ENCODE measurements at regions not wholly inside any gene's neighbourhood (a gene's known extent, or its start where the extent isn't known, plus 50 kb on each side); places are given as distances from the start of the nearest gene placed in this dataset.

- peak; percentile 24 for DNase-seq (ENCODE audit: low read depth)
Measured at GRCh38 chr2:43084699-43085091, 141.7 kb downstream of the ZFP36L2 start.

GRCh38 chr2:43083710-43084698 lies 142.4 kb downstream of the ZFP36L2 start:
- DNase-seq (ENCODE audit: low read depth): peak; percentile 73

GRCh38 chr2:43082903-43083677 lies 143.3 kb downstream of the ZFP36L2 start:
- DNase-seq (ENCODE audit: low read depth): no peak

- DNase-seq (ENCODE audit: low read depth): peak; percentile 78
Measured at GRCh38 chr2:43082111-43082894, 144.1 kb downstream of the ZFP36L2 start.

GRCh38 chr2:43081131-43081765 lies 145.2 kb downstream of the ZFP36L2 start:
- DNase-seq (ENCODE audit: low read depth): no peak

- no peak for DNase-seq (ENCODE audit: low read depth)
Measured at GRCh38 chr2:43080571-43081021, 145.8 kb downstream of the ZFP36L2 start.

- DNase-seq (ENCODE audit: low read depth): peak; percentile 32
Measured at GRCh38 chr2:43078781-43079755, 147.3 kb downstream of the ZFP36L2 start.

- no peak for DNase-seq (ENCODE audit: low read depth)
Measured at GRCh38 chr2:43078301-43078700, 148.1 kb downstream of the ZFP36L2 start.

GRCh38 chr2:43077876-43078275 lies 148.5 kb downstream of the ZFP36L2 start:
- no peak for DNase-seq (ENCODE audit: low read depth)

GRCh38 chr2:43076676-43077075 lies 149.7 kb downstream of the ZFP36L2 start:
- DNase-seq (ENCODE audit: low read depth): no peak

GRCh38 chr2:43075811-43076585 lies 150.4 kb downstream of the ZFP36L2 start:
- peak; percentile 74 for DNase-seq (ENCODE audit: low read depth)

- DNase-seq (ENCODE audit: low read depth): peak; percentile 94
Measured at GRCh38 chr2:43075054-43075593, 151.3 kb downstream of the ZFP36L2 start.

GRCh38 chr2:43074592-43075053 lies 151.8 kb downstream of the ZFP36L2 start:
- DNase-seq (ENCODE audit: low read depth): no peak

GRCh38 chr2:43074052-43074451 lies 152.4 kb downstream of the ZFP36L2 start:
- DNase-seq (ENCODE audit: low read depth): no peak

- DNase-seq (ENCODE audit: low read depth): peak; percentile 61
Measured at GRCh38 chr2:43073401-43073825, 153.0 kb downstream of the ZFP36L2 start.

GRCh38 chr2:43071599-43072550 lies 154.5 kb downstream of the ZFP36L2 start:
- DNase-seq (ENCODE audit: low read depth): peak; percentile 28

- no peak for DNase-seq (ENCODE audit: low read depth)
Measured at GRCh38 chr2:43070676-43071502, 155.5 kb downstream of the ZFP36L2 start.

Measured in fibroblast of the conjunctiva (primary cell).